OCI-LY7 (cell line): ENCODE measurements at regions not wholly inside any gene's neighbourhood (a gene's known extent, or its start where the extent isn't known, plus 50 kb on each side); places are given as distances from the start of the nearest gene placed in this dataset.

ENCODE experiments used
- CTCF ChIP-seq: fragments of 200-600 bp; sonication (generic); conservative IDR thresholded peaks from 2 replicates; pipeline ENCODE4 v1.5.1; 2014; ENCODE audit warnings: mild to moderate bottlenecking, antibody characterized with exemption, low read length, moderate library complexity, mixed read lengths
- EZH2phosphoT487 ChIP-seq: fragments of 200-600 bp; sonication (generic); IDR thresholded peaks from 2 replicates; pipeline ENCODE4 v1.6.1; 2018; ENCODE audit warnings: low read depth, borderline replicate concordance, mild to moderate bottlenecking, mixed run types, antibody characterized with exemption, low read length, moderate library complexity, mixed read lengths

- TF ChIP-seq CTCF (no peak), EZH2phosphoT487 (no peak)
Observed at GRCh38 chr14:65210118-65210821, 108.0 kb upstream of the MAX start.
